A549 (cell line): ENCODE measurements at regions not wholly inside any gene's neighbourhood (a gene's known extent, or its start where the extent isn't known, plus 50 kb on each side); places are given as distances from the start of the nearest gene placed in this dataset.

ENCODE experiments used
- ATAC-seq, 2 experiments: fragments of 200-7000 bp in 1 of 2; fragments of >200 bp in 1 of 2; cut with Nextera tagmentation in 1 of 2; cut with Tn5 transposase in 1 of 2; 3 replicates each; pipeline versions ENCODE4 v1.8.0 to v1.9.1; 2018 to 2020; ENCODE audit warnings: mild to moderate bottlenecking in 1 of 2, moderate library complexity in 1 of 2
- CTCF ChIA-PET: fragments of 300-600 bp; sonication (Branson Sonifier 250); formaldehyde crosslinking; extraction: SDS; loops from one replicate; lab custom pipeline; 2021; ENCODE audit warnings: antibody characterized with exemption, inconsistent platforms; lab: Yijun Ruan, JAX
- POLR2A ChIA-PET: fragments of 350-600 bp; formaldehyde crosslinking; extraction: SDS; loops from one replicate; lab custom pipeline; 2021; ENCODE audit warnings: antibody characterized with exemption, inconsistent platforms; lab: Yijun Ruan, JAX
- DNase-seq, 2 experiments: peaks; one replicate each; pipeline versions ENCODE4 v3.0.0 to v3.0.0-alpha.2; 2011 to 2016; ENCODE audit warnings: low read depth in 1 of 2, low spot score in 1 of 2
- FAIRE-seq: peaks from 2 replicates; lab custom pipeline; 2011; peaks lifted over from hg19 to GRCh38; lab: Jason Lieb, UNC
- H3K27ac ChIP-seq, 2 experiments: fragments of >200 bp; sonication (Bioruptor Twin); formaldehyde crosslinking; 3 replicates each; pipeline ENCODE4 v1.5.1; 2016 to 2017
- H3K4me1 ChIP-seq: fragments of >200 bp; sonication (Bioruptor Twin); formaldehyde crosslinking; 3 replicates; pipeline ENCODE4 v1.6.1; 2016
- H3K4me2 ChIP-seq: fragments of >200 bp; sonication (Bioruptor Twin); formaldehyde crosslinking; 3 replicates; pipeline ENCODE4 v1.6.1; 2016
- H3K4me3 ChIP-seq: fragments of >200 bp; sonication (Bioruptor Twin); formaldehyde crosslinking; 3 replicates; pipeline ENCODE4 v1.5.1; 2016
- H3K9me3 ChIP-seq: fragments of >200 bp; sonication (Bioruptor Twin); formaldehyde crosslinking; 3 replicates; pipeline ENCODE4 v1.6.1; 2016
- CBX2 ChIP-seq: fragments of 200-600 bp; sonication (generic); IDR thresholded peaks from 2 replicates; pipeline ENCODE4 v1.6.1; 2016; ENCODE audit warnings: low read depth, mild to moderate bottlenecking, borderline replicate concordance
- CHD4 ChIP-seq: fragments of 200-600 bp; sonication (generic); IDR thresholded peaks from 2 replicates; pipeline ENCODE4 v1.6.1; 2016; ENCODE audit warnings: antibody characterized with exemption, mild to moderate bottlenecking, borderline replicate concordance
- EHF ChIP-seq: fragments of 250-450 bp; sonication (Bioruptor Pico); IDR thresholded peaks from 2 replicates; pipeline ENCODE4 v1.5.0; 2020; ENCODE audit warnings: mild to moderate bottlenecking
- FOSB ChIP-seq: fragments of 250-450 bp; sonication (Bioruptor Pico); IDR thresholded peaks from 2 replicates; pipeline ENCODE4 v1.5.0; 2020; ENCODE audit warnings: mild to moderate bottlenecking, moderate library complexity
- HDAC2 ChIP-seq: fragments of 200-600 bp; sonication (generic); IDR thresholded peaks from 2 replicates; pipeline ENCODE4 v1.6.1; 2016
- HEYL ChIP-seq: fragments of 250-450 bp; sonication (Bioruptor Pico); IDR thresholded peaks from 2 replicates; pipeline ENCODE4 v1.8.0; 2021; ENCODE audit warnings: mild to moderate bottlenecking, moderate library complexity
- JUN ChIP-seq, 2 experiments: fragments of >200 bp; sonication (Bioruptor Twin); formaldehyde crosslinking; IDR thresholded peaks; 2 replicates in 1 of 2; 3 replicates in 1 of 2; pipeline ENCODE4 v1.6.1; 2016 to 2017
- JUNB ChIP-seq: fragments of >200 bp; sonication (Bioruptor Twin); formaldehyde crosslinking; IDR thresholded peaks from 2 replicates; pipeline ENCODE4 v1.6.1; 2016
- KDM1A ChIP-seq: fragments of 200-600 bp; sonication (generic); IDR thresholded peaks from 2 replicates; pipeline ENCODE4 v1.6.1; 2016; ENCODE audit warnings: low read depth, mild to moderate bottlenecking
- MAFK ChIP-seq: fragments of 450-650 bp; IDR thresholded peaks from 2 replicates; pipeline ENCODE4 v1.6.1; 2014; ENCODE audit not compliant: partially characterized antibody
- MYC ChIP-seq: IDR thresholded peaks from 2 replicates; pipeline ENCODE4 v1.6.1; 2012; ENCODE audit warnings: mild to moderate bottlenecking, inconsistent platforms, low read length, improper control_type of control experiment, borderline replicate concordance
- NFE2L2 ChIP-seq: fragments of 150-350 bp; conservative IDR thresholded peaks from 2 replicates; pipeline ENCODE4 v1.6.1; 2014; ENCODE audit warnings: low read length
- NR3C1 ChIP-seq: fragments of >200 bp; sonication (Bioruptor Twin); formaldehyde crosslinking; IDR thresholded peaks from 3 replicates; pipeline ENCODE4 v1.6.1; 2017
- PHF8 ChIP-seq: fragments of 200-600 bp; sonication (generic); IDR thresholded peaks from 2 replicates; pipeline ENCODE4 v1.6.1; 2016; ENCODE audit warnings: low read depth, mild to moderate bottlenecking, antibody characterized with exemption, moderate library complexity, borderline replicate concordance
- POLR2AphosphoS2 ChIP-seq: conservative IDR thresholded peaks from 2 replicates; pipeline ENCODE4 v1.6.1; 2012; ENCODE audit warnings: low read length, improper control_type of control experiment, inconsistent platforms
- RAD21 ChIP-seq, 2 experiments: fragments of >200 bp in 1 of 2; sonication (Bioruptor Twin) in 1 of 2; formaldehyde crosslinking in 1 of 2; IDR thresholded peaks in 1 of 2; conservative IDR thresholded peaks in 1 of 2; 2 replicates in 1 of 2; 3 replicates in 1 of 2; pipeline ENCODE4 v1.6.1; 2012 to 2018; ENCODE audit warnings: inconsistent platforms in 1 of 2
- RFX5 ChIP-seq: fragments of 450-650 bp; IDR thresholded peaks from 2 replicates; pipeline ENCODE4 v1.7.1; 2014; ENCODE audit warnings: antibody characterized with exemption, mild to moderate bottlenecking, moderate library complexity
- SREBF2 ChIP-seq: fragments of 450-650 bp; IDR thresholded peaks from 2 replicates; pipeline ENCODE4 v1.6.1; 2014; ENCODE audit warnings: mild to moderate bottlenecking, moderate library complexity
- TFCP2L1 ChIP-seq: fragments of 250-450 bp; sonication (Bioruptor Pico); IDR thresholded peaks from 2 replicates; pipeline ENCODE4 v1.5.0; 2021; ENCODE audit warnings: mild to moderate bottlenecking
- ZC3H11A ChIP-seq: fragments of 450-650 bp; IDR thresholded peaks from 2 replicates; pipeline ENCODE4 v1.6.1; 2014; ENCODE audit warnings: antibody characterized with exemption, mild to moderate bottlenecking
- ZFP36 ChIP-seq: fragments of 450-650 bp; IDR thresholded peaks from 2 replicates; pipeline ENCODE4 v1.6.1; 2014; ENCODE audit warnings: borderline replicate concordance; ENCODE audit not compliant: partially characterized antibody
- ZNF302 ChIP-seq: fragments of 250-450 bp; sonication (Bioruptor Pico); IDR thresholded peaks from 2 replicates; pipeline ENCODE4 v1.9.0; 2021; ENCODE audit warnings: inconsistent platforms, mild to moderate bottlenecking, moderate library complexity
- WGBS: methylation state at CpG from one replicate; pipeline ENCODE4 v1.1.6; 2017; ENCODE audit errors: missing lambda C conversion rate; 5-methylcytosine and 5-hydroxymethylcytosine counted together
- TF ChIP-seq, protein P1 (sequence below): IDR thresholded peaks from 2 replicates; pipeline ENCODE4 v1.6.1; 2012; ENCODE audit warnings: low read depth, borderline replicate concordance
- TF ChIP-seq, protein P2 (sequence below): fragments of 250-450 bp; sonication (Bioruptor Pico); IDR thresholded peaks from 2 replicates; pipeline ENCODE4 v1.5.0; 2020; ENCODE audit warnings: low read depth, mild to moderate bottlenecking, moderate library complexity
- TF ChIP-seq, protein P3 (sequence below): fragments of >200 bp; sonication (Bioruptor Twin); formaldehyde crosslinking; IDR thresholded peaks from 3 replicates; pipeline ENCODE4 v1.6.1; 2016
- TF ChIP-seq, protein P4 (sequence below): fragments of 450-650 bp; IDR thresholded peaks from 2 replicates; pipeline ENCODE4 v1.6.1; 2014; ENCODE audit warnings: antibody characterized with exemption

DNA sequence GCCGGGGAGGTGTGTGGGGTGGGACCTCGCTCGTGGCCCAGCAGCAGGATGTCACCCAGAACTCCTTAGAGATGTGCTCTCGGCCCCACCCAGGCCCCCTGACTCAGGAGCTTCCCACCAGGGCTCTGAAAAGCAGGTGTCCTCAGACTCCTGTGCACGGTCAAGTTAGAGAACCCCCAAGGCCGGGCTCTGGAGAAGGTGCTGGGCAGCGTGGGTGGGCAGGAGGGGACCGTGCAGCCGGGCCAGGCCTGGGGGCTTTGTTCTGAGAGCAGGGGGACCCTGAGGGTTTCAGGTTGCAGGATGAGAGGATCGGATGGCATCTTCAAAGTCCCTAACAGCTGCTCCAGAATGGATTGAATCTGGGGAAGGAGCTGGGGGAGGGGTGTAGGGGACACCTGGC lies 164.4 kb upstream of the CIBAR2 start:
- DNase-seq (no peak), ATAC-seq (no peak), FAIRE-seq (no peak)
- Histone ChIP-seq H3K4me2 (no peak overlapping the region), H3K4me1 (no peaks in the 10 kb centered on the region), H3K27ac (no peak overlapping the region), H3K4me3 (no peak overlapping the region), H3K9me3 (no peaks in the 10 kb centered on the region)
- 44% methylated on average over 6 of the region's 10 CpGs for WGBS
- POLR2A ChIA-PET, result no interaction called here
- TF ChIP-seq TFCP2L1 (CRISPR knock-in tag), result no peak
- TF ChIP-seq JUN (IDR thresholded peaks at IDR 0.05), result no peak
- TF ChIP-seq POLR2AphosphoS2, result no peak
- TF ChIP-seq, protein P1, sequence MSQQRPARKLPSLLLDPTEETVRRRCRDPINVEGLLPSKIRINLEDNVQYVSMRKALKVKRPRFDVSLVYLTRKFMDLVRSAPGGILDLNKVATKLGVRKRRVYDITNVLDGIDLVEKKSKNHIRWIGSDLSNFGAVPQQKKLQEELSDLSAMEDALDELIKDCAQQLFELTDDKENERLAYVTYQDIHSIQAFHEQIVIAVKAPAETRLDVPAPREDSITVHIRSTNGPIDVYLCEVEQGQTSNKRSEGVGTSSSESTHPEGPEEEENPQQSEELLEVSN, result no peak
- TF ChIP-seq EHF (CRISPR knock-in tag), result no peak
- CTCF ChIA-PET, result interaction anchor here (0.7 to 5.4 kb wide), 18 partner anchors 8 to 442 kb away, joined by 3 to 80 read pairs (median 7); no protein-coding TSS in a partner anchor

DNA sequence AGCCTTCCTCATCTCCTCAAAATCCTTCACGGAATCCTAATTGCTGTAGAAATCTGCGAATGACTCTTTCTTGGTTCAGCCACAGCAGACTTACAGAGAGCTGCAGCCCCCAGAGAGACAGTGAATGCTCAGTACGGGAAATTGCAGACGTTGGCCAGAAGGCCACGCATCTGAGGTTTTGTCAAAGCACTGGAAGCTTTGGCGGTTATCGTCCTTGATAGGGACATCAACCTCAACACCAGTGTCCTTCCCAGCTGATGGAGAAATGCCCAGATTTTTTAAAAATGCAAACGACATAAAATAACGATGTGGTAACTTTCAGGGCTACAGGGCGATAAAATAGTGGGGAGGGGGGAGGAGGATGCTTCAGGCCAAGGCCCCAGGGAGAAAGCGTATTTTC lies 166.6 kb upstream of the CIBAR2 start:
- no peaks in the 10 kb centered on the region for H3K4me1 ChIP-seq
- TF ChIP-seq RAD21 (conservative IDR thresholded peaks at IDR 0.05 in 1 of 2, IDR thresholded peaks at IDR 0.05 in 1 of 2) (no peak), ZNF302 (CRISPR knock-in tag) (no peak), JUN (IDR thresholded peaks at IDR 0.05) (no peak), NR3C1 (no peak), HEYL (CRISPR knock-in tag) (no peak), MAFK (no peak), JUNB (no peak), SREBF2 (no peak)
- POLR2A ChIA-PET, result no interaction called here
- no peak for DNase-seq
- WGBS, result 80% methylated on average over 11 of the region's 11 CpGs
- CTCF ChIA-PET, result interaction anchor here (1.0 to 5.4 kb wide), 8 partner anchors 8 to 439 kb away, joined by 3 to 34 read pairs (median 6); no protein-coding TSS in a partner anchor
- no peak for FAIRE-seq
- no peak overlapping the region for H3K27ac ChIP-seq
- no peak overlapping the region for H3K4me2 ChIP-seq
- ATAC-seq, result no peak
- H3K9me3 ChIP-seq, result no peaks in the 10 kb centered on the region
- H3K4me3 ChIP-seq, result no peak overlapping the region

DNA sequence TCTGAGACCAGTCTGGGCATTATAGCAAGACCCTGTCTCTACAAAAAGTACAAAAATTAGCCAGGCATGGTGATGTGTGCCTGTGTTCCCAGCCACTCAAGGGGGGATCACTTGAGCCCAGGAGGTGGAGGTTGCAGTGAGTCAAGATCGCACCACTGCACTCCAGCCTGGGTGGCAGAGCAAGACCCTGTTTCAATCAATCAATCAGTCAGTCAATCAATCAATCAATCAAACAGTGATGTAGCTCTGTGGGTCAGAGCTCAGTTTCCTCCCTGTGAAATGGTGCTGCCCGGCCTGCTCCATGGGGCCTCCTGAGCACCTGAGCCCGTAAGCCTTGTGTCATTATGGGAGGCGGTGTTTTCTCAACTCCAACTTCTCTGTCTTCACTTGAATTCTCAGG lies 167.1 kb upstream of the CIBAR2 start:
- ChIA-PET POLR2A (no interaction called here), CTCF (interaction anchor here (0.5 to 5.4 kb wide), 11 partner anchors 9 to 438 kb away, joined by 3 to 34 read pairs (median 5); no protein-coding TSS in a partner anchor)
- ATAC-seq, result no peak
- no peak for FAIRE-seq
- Histone ChIP-seq H3K27ac (no peak overlapping the region), H3K4me2 (no peak overlapping the region), H3K4me1 (no peaks in the 10 kb centered on the region), H3K4me3 (no peak overlapping the region), H3K9me3 (no peaks in the 10 kb centered on the region)
- DNase-seq, result no peak
- no peak for TF ChIP-seq CBX2
- no peak for TF ChIP-seq CHD4
- TF ChIP-seq, protein P2, sequence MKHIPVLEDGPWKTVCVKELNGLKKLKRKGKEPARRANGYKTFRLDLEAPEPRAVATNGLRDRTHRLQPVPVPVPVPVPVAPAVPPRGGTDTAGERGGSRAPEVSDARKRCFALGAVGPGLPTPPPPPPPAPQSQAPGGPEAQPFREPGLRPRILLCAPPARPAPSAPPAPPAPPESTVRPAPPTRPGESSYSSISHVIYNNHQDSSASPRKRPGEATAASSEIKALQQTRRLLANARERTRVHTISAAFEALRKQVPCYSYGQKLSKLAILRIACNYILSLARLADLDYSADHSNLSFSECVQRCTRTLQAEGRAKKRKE (CRISPR knock-in tag), result no peak
- TF ChIP-seq NFE2L2, result no peak
- TF ChIP-seq KDM1A, result no peak
- TF ChIP-seq MYC, result no peak
- WGBS, result 72% methylated on average over 4 of the region's 4 CpGs

DNA sequence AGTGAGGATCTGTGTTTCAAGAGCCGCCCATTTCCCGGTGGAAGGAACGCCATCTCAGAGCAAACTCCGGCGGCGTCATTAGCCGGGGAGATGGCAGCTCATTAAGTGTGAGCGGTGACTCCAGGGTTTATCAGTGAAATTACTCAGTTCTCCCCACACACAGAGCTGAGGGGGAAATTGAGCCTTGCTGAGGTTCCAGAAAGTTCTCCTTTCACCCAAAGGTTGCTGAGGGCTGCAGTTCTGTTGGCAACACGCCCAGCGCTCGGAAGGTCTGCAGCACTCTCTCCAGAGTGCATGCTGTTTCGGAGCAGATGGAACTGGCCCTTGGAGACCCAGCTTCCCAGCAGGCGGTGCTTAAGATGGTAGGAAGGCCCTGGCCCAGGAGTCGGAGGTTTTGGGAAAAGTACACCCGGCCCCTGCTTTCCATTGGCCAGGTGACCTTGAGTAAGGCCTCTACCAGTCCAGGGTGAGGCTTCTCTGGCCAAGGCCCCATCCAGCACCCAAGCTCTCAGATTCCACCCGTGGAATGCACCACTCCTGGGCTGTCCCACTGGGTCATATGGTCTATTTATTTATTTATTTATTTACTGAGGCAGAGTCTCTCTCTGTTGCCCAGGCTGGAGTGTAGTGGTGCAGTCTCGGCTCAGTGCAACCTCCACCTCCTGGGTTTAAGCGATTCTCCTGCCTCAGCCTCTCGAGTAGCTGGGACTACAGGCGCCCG lies 167.7 kb upstream of the CIBAR2 start:
- POLR2A ChIA-PET, result no interaction called here
- TF ChIP-seq, protein P3, sequence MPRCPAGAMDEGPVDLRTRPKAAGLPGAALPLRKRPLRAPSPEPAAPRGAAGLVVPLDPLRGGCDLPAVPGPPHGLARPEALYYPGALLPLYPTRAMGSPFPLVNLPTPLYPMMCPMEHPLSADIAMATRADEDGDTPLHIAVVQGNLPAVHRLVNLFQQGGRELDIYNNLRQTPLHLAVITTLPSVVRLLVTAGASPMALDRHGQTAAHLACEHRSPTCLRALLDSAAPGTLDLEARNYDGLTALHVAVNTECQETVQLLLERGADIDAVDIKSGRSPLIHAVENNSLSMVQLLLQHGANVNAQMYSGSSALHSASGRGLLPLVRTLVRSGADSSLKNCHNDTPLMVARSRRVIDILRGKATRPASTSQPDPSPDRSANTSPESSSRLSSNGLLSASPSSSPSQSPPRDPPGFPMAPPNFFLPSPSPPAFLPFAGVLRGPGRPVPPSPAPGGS, result no peak
- TF ChIP-seq HDAC2 (no peak), POLR2AphosphoS2 (no peak), PHF8 (no peak), NR3C1 (no peak), ZFP36 (no peak), RFX5 (no peak), ZNF302 (CRISPR knock-in tag) (no peak), ZC3H11A (no peak), FOSB (CRISPR knock-in tag) (no peak), MAFK (no peak)
- TF ChIP-seq, protein P4, sequence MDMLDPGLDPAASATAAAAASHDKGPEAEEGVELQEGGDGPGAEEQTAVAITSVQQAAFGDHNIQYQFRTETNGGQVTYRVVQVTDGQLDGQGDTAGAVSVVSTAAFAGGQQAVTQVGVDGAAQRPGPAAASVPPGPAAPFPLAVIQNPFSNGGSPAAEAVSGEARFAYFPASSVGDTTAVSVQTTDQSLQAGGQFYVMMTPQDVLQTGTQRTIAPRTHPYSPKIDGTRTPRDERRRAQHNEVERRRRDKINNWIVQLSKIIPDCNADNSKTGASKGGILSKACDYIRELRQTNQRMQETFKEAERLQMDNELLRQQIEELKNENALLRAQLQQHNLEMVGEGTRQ, result no peak

More for the DNA sequence above, 167.7 kb upstream of the CIBAR2 start:
- ATAC-seq, result no peak
- H3K4me1 ChIP-seq, result no peaks in the 10 kb centered on the region
- no peak overlapping the region for H3K4me3 ChIP-seq
- WGBS, result 82% methylated on average over 21 of the region's 21 CpGs
- no peaks in the 10 kb centered on the region for H3K9me3 ChIP-seq
- no peak overlapping the region for H3K27ac ChIP-seq
- CTCF ChIA-PET, result interaction anchor here (0.5 to 2.6 kb wide), 10 partner anchors 9 to 438 kb away, joined by 3 to 9 read pairs (median 4); no protein-coding TSS in a partner anchor
- no peak overlapping the region for H3K4me2 ChIP-seq
- DNase-seq, result no peak
- no peak for FAIRE-seq
